ENCODE measurements at regions not wholly inside any gene's neighbourhood (a gene's known extent, or its start where the extent isn't known, plus 50 kb on each side); places are given as distances from the start of the nearest gene placed in this dataset.

DNA sequence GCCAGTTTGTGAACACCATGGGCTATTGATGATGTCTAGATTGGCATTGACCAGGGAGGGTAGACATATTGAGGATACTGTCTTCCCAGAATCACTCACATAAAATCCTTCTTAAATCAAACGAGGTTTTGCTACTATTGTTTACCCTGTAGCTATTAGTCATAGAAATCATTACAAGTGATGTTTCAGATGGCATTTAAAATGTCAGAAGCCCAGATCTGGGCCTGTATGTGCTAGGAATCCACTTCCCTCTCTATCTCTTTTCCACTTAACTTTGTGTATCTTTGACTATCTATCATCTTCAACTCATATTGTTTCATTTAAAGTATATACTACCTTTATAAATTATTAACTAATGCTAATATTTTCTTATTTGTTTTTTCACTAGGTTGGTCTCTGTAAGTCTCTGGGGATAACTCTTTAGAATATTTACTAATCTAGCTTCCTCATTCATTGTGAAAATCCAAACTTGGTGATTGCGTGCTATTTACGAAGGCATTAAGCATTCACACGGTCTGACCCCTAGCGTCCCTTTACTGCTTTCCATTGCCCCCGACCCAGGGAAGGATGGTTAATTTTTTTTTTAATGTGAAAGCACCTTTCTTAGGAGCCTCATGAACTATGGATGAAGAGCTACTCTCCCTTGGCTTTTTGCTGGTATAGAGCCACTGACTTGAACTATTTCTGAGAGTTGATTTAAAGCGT, 281.8 kb downstream of the GPATCH2 start:
- Histone ChIP-seq H3K4me3 (no peak overlapping the region), H3K36me3 (no peaks in the 10 kb centered on the region), H3K4me1 (no peaks in the 10 kb centered on the region), H3K27me3 (no peaks in the 10 kb centered on the region), H3K27ac (no peak overlapping the region), H3K9me3 (no peaks in the 10 kb centered on the region)
- no peak for DNase-seq
- 68 to 80% methylated on average over 7 of the region's 7 CpGs for WGBS, 2 donors
- TF ChIP-seq, protein P1, sequence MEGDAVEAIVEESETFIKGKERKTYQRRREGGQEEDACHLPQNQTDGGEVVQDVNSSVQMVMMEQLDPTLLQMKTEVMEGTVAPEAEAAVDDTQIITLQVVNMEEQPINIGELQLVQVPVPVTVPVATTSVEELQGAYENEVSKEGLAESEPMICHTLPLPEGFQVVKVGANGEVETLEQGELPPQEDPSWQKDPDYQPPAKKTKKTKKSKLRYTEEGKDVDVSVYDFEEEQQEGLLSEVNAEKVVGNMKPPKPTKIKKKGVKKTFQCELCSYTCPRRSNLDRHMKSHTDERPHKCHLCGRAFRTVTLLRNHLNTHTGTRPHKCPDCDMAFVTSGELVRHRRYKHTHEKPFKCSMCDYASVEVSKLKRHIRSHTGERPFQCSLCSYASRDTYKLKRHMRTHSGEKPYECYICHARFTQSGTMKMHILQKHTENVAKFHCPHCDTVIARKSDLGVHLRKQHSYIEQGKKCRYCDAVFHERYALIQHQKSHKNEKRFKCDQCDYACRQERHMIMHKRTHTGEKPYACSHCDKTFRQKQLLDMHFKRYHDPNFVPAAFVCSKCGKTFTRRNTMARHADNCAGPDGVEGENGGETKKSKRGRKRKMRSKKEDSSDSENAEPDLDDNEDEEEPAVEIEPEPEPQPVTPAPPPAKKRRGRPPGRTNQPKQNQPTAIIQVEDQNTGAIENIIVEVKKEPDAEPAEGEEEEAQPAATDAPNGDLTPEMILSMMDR (IDR thresholded peaks at IDR 0.05): no peak
- TF ChIP-seq EP300 (IDR thresholded peaks at IDR 0.05) (no peak), POLR2A (IDR thresholded peaks at IDR 0.05) (no peak), POLR2AphosphoS5 (IDR thresholded peaks at IDR 0.05) (no peak)
- no peak for ATAC-seq (ENCODE audit: low FRiP score in 2 of 2)

DNA sequence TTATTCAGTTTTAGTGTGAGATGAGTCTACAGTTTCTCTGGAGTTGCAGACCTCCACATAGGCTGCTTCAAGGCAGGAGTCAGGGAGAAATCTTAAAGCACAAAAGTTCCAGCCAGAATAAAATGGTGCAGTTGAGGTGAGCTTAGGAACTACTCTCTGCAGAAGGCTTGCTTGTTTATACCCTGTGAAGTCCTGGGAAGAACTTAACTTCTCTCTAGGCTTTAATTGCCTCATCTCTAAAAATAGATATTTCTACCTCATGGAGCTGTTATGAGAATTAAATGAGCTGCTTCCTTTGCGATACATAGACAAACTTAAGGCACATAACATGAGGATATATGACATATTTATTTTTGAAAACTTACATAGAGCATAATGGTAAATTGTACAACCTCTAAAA, 286.2 kb downstream of the GPATCH2 start:
- ATAC-seq (ENCODE audit: low FRiP score in 2 of 2): no peak
- 79 to 89% methylated on average over 1 of the region's 1 CpG for WGBS, 2 donors

DNA sequence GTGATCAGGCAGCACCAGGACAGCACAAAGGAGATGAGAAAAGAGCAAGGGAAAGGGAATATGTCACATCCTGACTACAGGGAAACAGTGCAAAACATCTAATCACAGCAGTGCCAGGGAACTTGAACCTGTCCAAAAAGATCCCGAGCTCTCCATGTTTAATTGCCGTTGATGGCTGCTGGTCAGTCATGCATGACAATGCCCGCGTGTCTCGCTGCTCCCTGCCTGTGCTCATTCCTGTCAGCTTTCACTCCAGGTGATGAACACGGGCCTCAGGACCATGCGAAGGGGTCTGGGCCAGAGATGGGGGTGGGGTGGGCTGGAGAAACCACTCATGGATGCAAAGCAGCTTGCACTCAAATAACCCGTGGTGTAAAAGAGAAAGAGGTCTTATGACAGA, 287.0 kb downstream of the GPATCH2 start:
- 69 to 74% methylated on average over 8 of the region's 8 CpGs for WGBS, 2 donors
- TF ChIP-seq POLR2AphosphoS5 (IDR thresholded peaks at IDR 0.05) (no peak), POLR2A (IDR thresholded peaks at IDR 0.05) (no peak), EP300 (IDR thresholded peaks at IDR 0.05) (no peak)
- TF ChIP-seq, protein P1 (IDR thresholded peaks at IDR 0.05): no peak
- DNase-seq: peak in 1 of 2 donors; percentile 1
- no peak overlapping the region for H3K27ac ChIP-seq
- no peaks in the 10 kb centered on the region for H3K27me3 ChIP-seq
- no peaks in the 10 kb centered on the region for H3K4me1 ChIP-seq
- H3K4me3 ChIP-seq: no peak overlapping the region
- H3K36me3 ChIP-seq: no peaks in the 10 kb centered on the region
- H3K9me3 ChIP-seq: no peaks in the 10 kb centered on the region
- ATAC-seq (ENCODE audit: low FRiP score in 2 of 2): no peak

More for the DNA sequence above, 286.2 kb downstream of the GPATCH2 start:
- Histone ChIP-seq H3K9me3 (no peaks in the 10 kb centered on the region), H3K4me3 (no peak overlapping the region), H3K36me3 (no peaks in the 10 kb centered on the region), H3K27ac (no peak overlapping the region), H3K27me3 (no peaks in the 10 kb centered on the region), H3K4me1 (no peaks in the 10 kb centered on the region)
- DNase-seq: no peak
- TF ChIP-seq POLR2A (IDR thresholded peaks at IDR 0.05) (no peak), EP300 (IDR thresholded peaks at IDR 0.05) (no peak), POLR2AphosphoS5 (IDR thresholded peaks at IDR 0.05) (no peak)
- TF ChIP-seq, protein P1 (IDR thresholded peaks at IDR 0.05): no peak

DNA sequence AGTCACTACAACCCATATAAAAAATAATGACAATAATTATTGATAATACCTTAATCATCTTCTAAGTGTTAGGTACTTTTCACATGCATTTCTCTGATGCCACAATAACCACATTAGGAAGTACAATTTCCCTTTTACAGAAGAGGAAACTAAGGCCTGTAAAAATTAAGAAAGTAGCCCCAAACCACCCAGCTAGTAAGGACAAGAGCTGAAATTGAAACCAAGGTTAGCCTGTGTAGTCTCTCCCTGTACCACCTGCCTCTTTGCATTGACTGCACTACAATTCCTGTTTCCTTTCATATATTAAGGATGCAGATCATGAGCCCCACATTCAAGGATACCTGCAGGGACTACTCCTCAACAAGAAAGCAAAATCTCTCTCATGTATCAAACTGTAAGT, 288.8 kb downstream of the GPATCH2 start:
- ATAC-seq (ENCODE audit: low FRiP score in 2 of 2) (no peak), DNase-seq (no peak)
- Histone ChIP-seq H3K27me3 (no peaks in the 10 kb centered on the region), H3K27ac (no peak overlapping the region), H3K4me1 (no peaks in the 10 kb centered on the region), H3K36me3 (no peaks in the 10 kb centered on the region), H3K9me3 (no peaks in the 10 kb centered on the region), H3K4me3 (no peak overlapping the region)
- TF ChIP-seq POLR2A (IDR thresholded peaks at IDR 0.05): no peak
- no peak for TF ChIP-seq EP300 (IDR thresholded peaks at IDR 0.05)
- TF ChIP-seq, protein P1 (IDR thresholded peaks at IDR 0.05): no peak
- no peak for TF ChIP-seq POLR2AphosphoS5 (IDR thresholded peaks at IDR 0.05)

DNA sequence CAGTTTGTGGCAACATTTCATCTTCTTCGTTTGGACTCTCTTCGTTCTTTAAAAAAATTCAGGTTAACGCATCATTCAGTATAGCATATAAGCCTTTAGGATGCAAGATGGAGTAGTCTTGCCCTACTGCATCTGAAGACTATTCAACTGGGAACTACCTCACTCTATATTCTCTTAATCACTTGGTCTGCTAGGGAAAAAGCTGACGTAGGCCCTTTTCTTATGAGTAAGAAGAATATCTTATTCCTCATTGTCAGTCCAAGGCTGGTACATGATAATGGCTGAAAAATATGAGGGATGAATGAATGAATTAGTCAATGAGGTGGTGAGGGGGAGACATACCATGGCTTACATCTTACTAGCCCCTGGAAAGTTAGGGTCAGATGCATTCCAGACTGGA, 294.2 kb downstream of the GPATCH2 start:
- TF ChIP-seq, protein P1 (IDR thresholded peaks at IDR 0.05): no peak
- no peak for TF ChIP-seq POLR2AphosphoS5 (IDR thresholded peaks at IDR 0.05)
- ATAC-seq (ENCODE audit: low FRiP score in 2 of 2): no peak
- H3K36me3 ChIP-seq: no peaks in the 10 kb centered on the region
- H3K9me3 ChIP-seq: no peaks in the 10 kb centered on the region
- no peak overlapping the region for H3K27ac ChIP-seq
- no peak overlapping the region for H3K4me3 ChIP-seq
- no peaks in the 10 kb centered on the region for H3K4me1 ChIP-seq
- H3K27me3 ChIP-seq: no peaks in the 10 kb centered on the region
- WGBS, 2 donors: 95 to 96% methylated on average over 4 of the region's 4 CpGs
- no peak for DNase-seq
